Heart left ventricle (tissue), 16 donors: ENCODE measurements at regions not wholly inside any gene's neighbourhood (a gene's known extent, or its start where the extent isn't known, plus 50 kb on each side); places are given as distances from the start of the nearest gene placed in this dataset.

Experiments
- ATAC-seq, 4 donors: fragments of 200-7000 bp; cut with Tn5 transposase; one replicate each; pipeline ENCODE4 v1.9.1; 2020 to 2022; ENCODE audit warnings: moderate library complexity in 4 of 4, mild to moderate bottlenecking in 3 of 4, moderate number of reproducible peaks in 1 of 4
- DNase-seq, 5 donors: peaks; one replicate each; pipeline ENCODE4 v3.0.0-alpha.2; 2020
- H3K27ac ChIP-seq, 12 donors: fragments of 200-600 bp; sonication (generic) in 4 of 12; one replicate each; pipeline versions ENCODE4 v1.5.0 to v1.8.0; 2016 to 2022; ENCODE audit warnings: mild to moderate bottlenecking in 2 of 12
- H3K27me3 ChIP-seq, 9 donors: fragments of 200-600 bp; sonication (generic) in 2 of 9; one replicate each; pipeline versions ENCODE4 v1.5.1 to v1.8.0; 2016 to 2022; ENCODE audit warnings: mild to moderate bottlenecking in 3 of 9
- H3K36me3 ChIP-seq, 9 donors: fragments of 200-600 bp; sonication (generic) in 2 of 9; one replicate each; pipeline versions ENCODE4 v1.5.0 to v1.8.0; 2018 to 2022; ENCODE audit warnings: mild to moderate bottlenecking in 2 of 9
- H3K4me1 ChIP-seq, 12 donors: fragments of 200-600 bp; sonication (generic) in 4 of 12; one replicate each; pipeline versions ENCODE4 v1.5.0 to v1.8.0; 2016 to 2022; ENCODE audit warnings: mild to moderate bottlenecking in 3 of 12
- H3K4me3 ChIP-seq, 12 donors: fragments of 200-600 bp; sonication (generic) in 4 of 12; one replicate each; pipeline versions ENCODE4 v1.5.0 to v1.8.0; 2017 to 2022; ENCODE audit warnings: mild to moderate bottlenecking in 9 of 12, moderate library complexity in 4 of 12
- H3K9me3 ChIP-seq, 12 donors: fragments of 200-600 bp; sonication (generic) in 4 of 12; one replicate each; pipeline versions ENCODE4 v1.5.0 to v1.8.0; 2016 to 2022; ENCODE audit warnings: mild to moderate bottlenecking in 1 of 12
- POLR2A ChIP-seq, 2 donors: fragments of 450-650 bp; IDR thresholded peaks; one replicate each; pipeline ENCODE4 v1.6.1; 2017; ENCODE audit warnings: antibody characterized with exemption in 2 of 2, mild to moderate bottlenecking in 2 of 2, moderate library complexity in 2 of 2
- WGBS, 4 donors: extraction: QIAGEN DNeasy Blood & Tissue Kit in 2 of 4; methylation state at CpG; one replicate each; pipeline versions ENCODE4 v1.1.5 to v1.1.7; 2013 to 2018; 5-methylcytosine and 5-hydroxymethylcytosine counted together
- intact Hi-C, 10 donors: fragments of 100-400 bp; cut with DNase I; formaldehyde crosslinking; loops; one replicate each; pipeline versions ENCODE4 v1.11.1 to v1.14.2; 2022
- TF ChIP-seq, protein P1 (sequence below), 12 donors: fragments of 200-600 bp; sonication (generic) in 4 of 12; IDR thresholded peaks; one replicate each; pipeline versions ENCODE4 v1.5.0 to v1.8.0; 2018 to 2022; ENCODE audit warnings: antibody characterized with exemption in 12 of 12, mild to moderate bottlenecking in 5 of 12
- donor health status: ischemic (EF 13 %, LVEDD 7.1; RV severe dilation, severe dysfunction).
- donor health status: healthy with polysubstance abuse.
- donor health status: DM: no; HTN: yes; CAD: no.
- donor health status: DM: no; HTN: no; CAD: no.
- donor health status: ischemic (EF 25% LVEDD 6.9; RV normal size, moderate dysfunction).
- donor health status: ischemic (EF 25% LVEDD 5.7; RV mildly dilated, moderate dysfunction).
- donor health status: healthy.
- donor health status: DM: yes; HTN: yes; CAD: no.
- donor health status: ischemic (EF 35%, LVEDD 5.7; RV mildly dilated, moderate dysfunction).
- donor health status: nonischemic (EF 11% LVEDD 7.7; RV severe dilation, severe dysfunction).
- donor health status: DM: yes; HTN: yes; CAD: no.
- donor health status: PGD.
- donor health status: ischemic (EF 29% LVEDD 5.4; RV normal size, mild dysfunction).
- donor health status: nonischemic (EF 23%, LVEDD 6.1; RV moderate dilation, normal function).

DNA sequence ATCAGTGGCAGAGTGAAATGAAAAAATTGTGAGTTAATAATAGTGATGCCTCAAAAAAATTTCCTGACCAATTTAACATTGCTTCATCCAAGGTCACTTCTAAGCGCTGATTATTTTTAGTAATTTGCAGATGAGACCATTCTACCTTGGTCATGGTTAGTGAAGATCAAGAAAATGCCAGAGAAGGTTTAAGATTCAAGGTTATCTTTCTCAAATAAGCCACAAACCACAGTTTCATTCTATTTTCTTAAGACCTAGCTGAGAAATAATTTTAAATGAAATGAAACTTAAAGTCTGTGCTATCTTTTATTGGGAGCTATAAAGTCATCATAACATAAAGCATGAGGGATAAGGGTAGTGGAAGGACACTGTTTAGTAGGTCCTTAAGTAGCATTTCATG is 353.9 kb upstream of the NAALADL2 start:
- ATAC-seq: no peak
- DNase-seq: no peak
- Histone ChIP-seq H3K27me3 (no peaks in the 10 kb centered on the region), H3K27ac (no peak overlapping the region), H3K36me3 (no peaks in the 10 kb centered on the region), H3K4me1 (no peaks in the 10 kb centered on the region), H3K4me3 (no peak overlapping the region), H3K9me3 (no peaks in the 10 kb centered on the region)
- WGBS, 4 donors: 88 to 96% (median 93%) methylated on average over 1 of the region's 1 CpG
- intact Hi-C loops: no loop called here
- TF ChIP-seq, protein P1, sequence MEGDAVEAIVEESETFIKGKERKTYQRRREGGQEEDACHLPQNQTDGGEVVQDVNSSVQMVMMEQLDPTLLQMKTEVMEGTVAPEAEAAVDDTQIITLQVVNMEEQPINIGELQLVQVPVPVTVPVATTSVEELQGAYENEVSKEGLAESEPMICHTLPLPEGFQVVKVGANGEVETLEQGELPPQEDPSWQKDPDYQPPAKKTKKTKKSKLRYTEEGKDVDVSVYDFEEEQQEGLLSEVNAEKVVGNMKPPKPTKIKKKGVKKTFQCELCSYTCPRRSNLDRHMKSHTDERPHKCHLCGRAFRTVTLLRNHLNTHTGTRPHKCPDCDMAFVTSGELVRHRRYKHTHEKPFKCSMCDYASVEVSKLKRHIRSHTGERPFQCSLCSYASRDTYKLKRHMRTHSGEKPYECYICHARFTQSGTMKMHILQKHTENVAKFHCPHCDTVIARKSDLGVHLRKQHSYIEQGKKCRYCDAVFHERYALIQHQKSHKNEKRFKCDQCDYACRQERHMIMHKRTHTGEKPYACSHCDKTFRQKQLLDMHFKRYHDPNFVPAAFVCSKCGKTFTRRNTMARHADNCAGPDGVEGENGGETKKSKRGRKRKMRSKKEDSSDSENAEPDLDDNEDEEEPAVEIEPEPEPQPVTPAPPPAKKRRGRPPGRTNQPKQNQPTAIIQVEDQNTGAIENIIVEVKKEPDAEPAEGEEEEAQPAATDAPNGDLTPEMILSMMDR (IDR thresholded peaks at IDR 0.05): no peak

DNA sequence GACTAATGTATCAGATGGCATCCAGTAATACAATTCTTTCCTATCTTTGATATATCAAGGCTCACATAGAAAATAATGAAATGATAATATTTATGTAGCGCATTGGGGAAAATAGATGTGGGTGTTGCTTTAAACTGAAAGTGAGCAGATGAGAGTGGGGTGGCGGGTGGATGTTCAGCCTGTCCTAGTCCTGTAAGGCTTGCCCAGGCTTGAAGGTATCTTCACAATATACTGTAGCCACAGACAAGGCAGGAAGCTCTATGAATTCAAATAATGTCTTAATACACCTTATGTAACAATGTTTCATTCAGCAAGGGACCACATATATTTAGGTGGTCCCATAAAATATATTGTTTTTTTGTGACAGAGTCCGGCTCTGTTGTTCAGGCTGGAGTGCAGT is 334.9 kb upstream of the NAALADL2 start:
- no peaks in the 10 kb centered on the region for H3K9me3 ChIP-seq
- no peak overlapping the region for H3K4me3 ChIP-seq
- no peaks in the 10 kb centered on the region for H3K27me3 ChIP-seq
- intact Hi-C loops: no loop called here
- WGBS, 4 donors: 95 to 99% (median 97%) methylated on average over 3 of the region's 3 CpGs
- H3K36me3 ChIP-seq: no peaks in the 10 kb centered on the region
- ATAC-seq (no peak), DNase-seq (no peak)
- H3K4me1 ChIP-seq: no peaks in the 10 kb centered on the region
- H3K27ac ChIP-seq: no peak overlapping the region
- no peak for TF ChIP-seq POLR2A (IDR thresholded peaks at IDR 0.05)
- TF ChIP-seq, protein P1 (IDR thresholded peaks at IDR 0.05): no peak

DNA sequence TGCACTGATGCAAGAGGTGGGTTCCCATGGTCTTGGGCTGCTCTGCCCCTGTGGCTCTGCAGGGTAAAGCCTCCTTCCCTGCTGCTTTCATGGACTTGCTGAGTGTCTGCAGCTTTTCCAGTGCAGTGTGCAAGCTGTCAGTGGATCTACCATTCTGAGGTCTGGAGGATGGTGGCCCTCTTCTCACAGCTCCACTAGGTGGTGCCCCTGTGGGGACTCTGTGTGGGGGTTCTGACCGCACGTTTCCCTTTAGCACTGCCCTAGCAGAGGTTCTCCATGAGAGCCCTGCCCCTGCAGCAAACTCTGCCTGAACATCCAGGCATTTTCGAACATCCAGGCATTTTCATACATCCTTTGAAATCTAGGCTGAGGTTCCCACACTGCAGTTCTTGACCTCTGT is 329.8 kb upstream of the NAALADL2 start:
- Histone ChIP-seq H3K27ac (no peak overlapping the region), H3K27me3 (no peaks in the 10 kb centered on the region), H3K4me3 (no peak overlapping the region), H3K9me3 (no peaks in the 10 kb centered on the region), H3K36me3 (no peaks in the 10 kb centered on the region), H3K4me1 (peaks cover 0 to 15% (median 0%) of the 10 kb centered on the region in 12 donors)
- 86 to 97% (median 87%) methylated on average over 3 of the region's 3 CpGs for WGBS, 4 donors
- no peak for DNase-seq
- TF ChIP-seq POLR2A (IDR thresholded peaks at IDR 0.05): no peak
- TF ChIP-seq, protein P1 (IDR thresholded peaks at IDR 0.05): no peak
- intact Hi-C loops: no loop called here
- ATAC-seq: no peak

DNA sequence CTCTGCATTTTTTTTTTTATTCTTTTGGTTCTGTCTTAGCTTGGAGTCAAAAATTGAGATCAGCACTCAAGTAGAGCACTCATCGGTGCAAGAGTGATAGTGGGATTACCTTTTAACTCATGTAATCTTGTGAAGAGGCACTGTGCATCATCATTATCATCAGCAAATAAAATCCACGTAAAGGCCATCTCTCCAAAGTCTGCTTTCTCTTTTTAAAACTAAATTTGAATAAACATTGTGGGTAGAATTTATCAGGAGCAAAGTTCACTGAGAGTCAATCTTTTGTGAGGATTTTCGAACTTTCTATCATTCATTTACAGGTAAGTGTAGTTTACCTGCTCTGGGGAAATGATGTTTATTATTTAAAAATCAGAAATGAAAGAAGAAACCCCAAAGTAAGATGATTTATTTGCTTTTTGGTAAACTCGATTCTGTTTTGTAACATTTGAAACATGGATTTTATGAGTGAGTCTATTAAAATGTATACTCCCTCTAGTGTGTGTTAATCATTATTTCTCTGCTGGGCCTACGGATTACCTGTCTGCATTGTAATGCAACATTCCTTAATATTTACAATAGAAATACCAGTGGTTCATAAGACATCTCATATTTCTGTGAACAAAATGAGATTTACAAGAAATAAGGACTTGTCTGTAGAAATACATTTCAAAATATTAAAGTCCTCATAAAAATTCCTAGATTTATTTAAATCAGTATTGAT is 327.7 kb upstream of the NAALADL2 start:
- Histone ChIP-seq H3K36me3 (no peaks in the 10 kb centered on the region), H3K4me1 (peaks cover 0 to 15% (median 0%) of the 10 kb centered on the region in 12 donors), H3K27ac (no peak overlapping the region), H3K9me3 (no peaks in the 10 kb centered on the region), H3K4me3 (no peak overlapping the region), H3K27me3 (no peaks in the 10 kb centered on the region)
- no peak for TF ChIP-seq POLR2A (IDR thresholded peaks at IDR 0.05)
- TF ChIP-seq, protein P1 (IDR thresholded peaks at IDR 0.05): no peak
- WGBS, 4 donors: 85 to 92% (median 88%) methylated on average over 5 of the region's 5 CpGs
- DNase-seq (no peak), ATAC-seq (no peak)
- intact Hi-C loops: no loop called here
